ENCODE measurements at regions not wholly inside any gene's neighbourhood (a gene's known extent, or its start where the extent isn't known, plus 50 kb on each side); places are given as distances from the start of the nearest gene placed in this dataset.

GRCh38 chr5:175163586-175164275 is 280.3 kb downstream of the DRD1 start:
- FAIRE-seq = no peak

- FAIRE-seq = no peak
Observed at GRCh38 chr5:175162036-175162435, 281.9 kb downstream of the DRD1 start.

GRCh38 chr5:175159956-175160355 is 284.0 kb downstream of the DRD1 start:
- FAIRE-seq = no peak

- FAIRE-seq = no peak
Observed at GRCh38 chr5:175148636-175149172, 295.3 kb downstream of the DRD1 start.

GRCh38 chr5:175146733-175147132 is 297.2 kb downstream of the DRD1 start:
- no peak for FAIRE-seq

GRCh38 chr5:175141421-175141820 is 302.6 kb downstream of the DRD1 start:
- FAIRE-seq = no peak

GRCh38 chr5:175133185-175133584 is 310.8 kb downstream of the DRD1 start:
- no peak for FAIRE-seq

- FAIRE-seq = no peak
Observed at GRCh38 chr5:175131432-175131831, 312.6 kb downstream of the DRD1 start.

GRCh38 chr5:175129619-175130018 is 314.4 kb downstream of the DRD1 start:
- no peak for FAIRE-seq

- FAIRE-seq = no peak
Observed at GRCh38 chr5:175129121-175129520, 314.9 kb downstream of the DRD1 start.

GRCh38 chr5:175124821-175125220 is 319.2 kb downstream of the DRD1 start:
- FAIRE-seq = no peak

GRCh38 chr5:175124251-175124813 is 319.6 kb downstream of the DRD1 start:
- FAIRE-seq = no peak

GRCh38 chr5:175123542-175123941 is 320.4 kb downstream of the DRD1 start:
- no peak for FAIRE-seq

- no peak for FAIRE-seq
Observed at GRCh38 chr5:175121457-175121856, 322.5 kb downstream of the DRD1 start.

GRCh38 chr5:175120412-175120811 is 323.6 kb downstream of the DRD1 start:
- FAIRE-seq = no peak

GRCh38 chr5:175118700-175119309 is 325.2 kb downstream of the DRD1 start:
- no peak for FAIRE-seq

GRCh38 chr5:175116466-175117048 is 327.4 kb downstream of the DRD1 start:
- FAIRE-seq = no peak

GRCh38 chr5:175115831-175116230 is 328.2 kb downstream of the DRD1 start:
- FAIRE-seq = no peak

GRCh38 chr5:175113947-175114346 is 330.0 kb downstream of the DRD1 start:
- FAIRE-seq = no peak

GRCh38 chr5:175109058-175109755 is 334.8 kb downstream of the DRD1 start:
- FAIRE-seq = no peak

GRCh38 chr5:175107865-175108264 is 336.1 kb downstream of the DRD1 start:
- FAIRE-seq = no peak

GRCh38 chr5:175107028-175107588 is 336.9 kb downstream of the DRD1 start:
- FAIRE-seq = no peak

- FAIRE-seq = no peak
Observed at GRCh38 chr5:175104677-175105076, 339.3 kb downstream of the DRD1 start.

Measured in colon (tissue), 2 donors.